HG02610 (cell line): ENCODE measurements at regions not wholly inside any gene's neighbourhood (a gene's known extent, or its start where the extent isn't known, plus 50 kb on each side); places are given as distances from the start of the nearest gene placed in this dataset.

Experiments
- ATAC-seq: cut with Tn5 transposase; IDR thresholded peaks from one replicate; pipeline ENCODE4 v1.9.1; 2021; ENCODE audit warnings: mild to moderate bottlenecking, moderate library complexity; ENCODE audit not compliant: unreplicated experiment

GRCh38 chr4:19123681-19124080 lies 1102.1 kb upstream of the LCORL start:
- ATAC-seq: no peak

- no peak for ATAC-seq
These were observed 1098.5 kb upstream of the LCORL start for GRCh38 chr4:19119904-19120560.

GRCh38 chr4:19117022-19117421 lies 1095.5 kb upstream of the LCORL start:
- ATAC-seq: no peak

- ATAC-seq: no peak
These were observed 1082.6 kb upstream of the LCORL start for GRCh38 chr4:19104176-19104575.

GRCh38 chr4:19095491-19096046 lies 1074.0 kb upstream of the LCORL start:
- no peak for ATAC-seq

GRCh38 chr4:19093951-19094350 lies 1072.4 kb upstream of the LCORL start:
- no peak for ATAC-seq

GRCh38 chr4:19092797-19093196 lies 1071.2 kb upstream of the LCORL start:
- ATAC-seq: no peak

- ATAC-seq: no peak
These were observed 1052.5 kb upstream of the LCORL start for GRCh38 chr4:19074036-19074435.

GRCh38 chr4:19063662-19064061 lies 1042.1 kb upstream of the LCORL start:
- no peak for ATAC-seq

GRCh38 chr4:19054916-19055315 lies 1033.4 kb upstream of the LCORL start:
- ATAC-seq: no peak

- no peak for ATAC-seq
These were observed 1030.3 kb upstream of the LCORL start for GRCh38 chr4:19051831-19052230.

GRCh38 chr4:19047279-19047880 lies 1025.8 kb upstream of the LCORL start:
- ATAC-seq: no peak

- no peak for ATAC-seq
These were observed 1018.3 kb upstream of the LCORL start for GRCh38 chr4:19039816-19040215.

- no peak for ATAC-seq
These were observed 1016.7 kb upstream of the LCORL start for GRCh38 chr4:19038231-19038630.

- no peak for ATAC-seq
These were observed 1012.5 kb upstream of the LCORL start for GRCh38 chr4:19033816-19034733.

GRCh38 chr4:19030536-19030935 lies 1009.0 kb upstream of the LCORL start:
- no peak for ATAC-seq

- no peak for ATAC-seq
These were observed 1008.5 kb upstream of the LCORL start for GRCh38 chr4:19030048-19030447.

GRCh38 chr4:19026281-19026680 lies 1004.7 kb upstream of the LCORL start:
- no peak for ATAC-seq

GRCh38 chr4:19025031-19025430 lies 1003.5 kb upstream of the LCORL start:
- no peak for ATAC-seq

- no peak for ATAC-seq
These were observed 1002.5 kb upstream of the LCORL start for GRCh38 chr4:19024047-19024446.

GRCh38 chr4:19021617-19022016 lies 1000.1 kb upstream of the LCORL start:
- no peak for ATAC-seq
